AG10803 (cell line): ENCODE measurements at regions not wholly inside any gene's neighbourhood (a gene's known extent, or its start where the extent isn't known, plus 50 kb on each side); places are given as distances from the start of the nearest gene placed in this dataset.

Experiments used
- DNase-seq: peaks from one replicate; pipeline ENCODE4 v3.0.0; 2010; ENCODE audit warnings: low read depth
- H3K4me3 ChIP-seq: 2 replicates; pipeline ENCODE4 v1.5.1; 2011; ENCODE audit warnings: mild to moderate bottlenecking, low read length, control low read depth
- TF ChIP-seq, protein P1 (sequence below): conservative IDR thresholded peaks from 2 replicates; pipeline ENCODE4 v1.5.1; 2011; ENCODE audit warnings: mild to moderate bottlenecking, low read length, control low read depth, inconsistent platforms

DNA sequence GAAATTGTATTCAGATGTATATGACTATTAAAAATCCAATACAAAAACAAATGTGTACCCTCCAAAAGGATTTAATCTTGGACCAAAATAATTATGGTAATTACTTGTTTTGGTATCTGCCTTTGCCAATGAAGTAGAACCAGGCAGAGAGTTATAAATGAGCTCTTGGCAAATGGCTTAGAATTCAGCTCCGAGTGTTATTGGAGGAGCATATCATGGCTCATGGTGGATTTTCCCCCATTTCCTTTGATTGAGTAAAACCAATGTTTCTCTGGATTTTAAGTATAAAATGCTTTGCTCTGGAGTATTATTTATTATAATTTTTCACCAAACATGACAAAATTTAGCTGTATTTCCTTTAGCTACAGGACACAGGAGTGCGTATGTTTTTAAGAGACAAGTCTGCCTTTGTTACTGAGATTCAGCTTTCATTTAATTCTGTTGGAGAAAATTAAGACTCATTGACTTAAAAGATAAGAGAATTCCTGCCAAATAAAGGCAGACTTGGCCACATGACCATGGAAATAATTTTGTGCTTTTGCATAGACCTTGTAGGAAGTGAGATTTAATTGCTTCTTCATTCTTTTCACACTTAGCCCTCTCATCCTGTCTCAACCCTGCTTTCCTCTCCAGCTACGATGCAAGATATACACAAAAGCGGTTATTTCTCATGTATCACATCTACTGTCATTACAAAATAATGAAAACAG is 281.0 kb upstream of the SOX11 start:
- TF ChIP-seq, protein P1, sequence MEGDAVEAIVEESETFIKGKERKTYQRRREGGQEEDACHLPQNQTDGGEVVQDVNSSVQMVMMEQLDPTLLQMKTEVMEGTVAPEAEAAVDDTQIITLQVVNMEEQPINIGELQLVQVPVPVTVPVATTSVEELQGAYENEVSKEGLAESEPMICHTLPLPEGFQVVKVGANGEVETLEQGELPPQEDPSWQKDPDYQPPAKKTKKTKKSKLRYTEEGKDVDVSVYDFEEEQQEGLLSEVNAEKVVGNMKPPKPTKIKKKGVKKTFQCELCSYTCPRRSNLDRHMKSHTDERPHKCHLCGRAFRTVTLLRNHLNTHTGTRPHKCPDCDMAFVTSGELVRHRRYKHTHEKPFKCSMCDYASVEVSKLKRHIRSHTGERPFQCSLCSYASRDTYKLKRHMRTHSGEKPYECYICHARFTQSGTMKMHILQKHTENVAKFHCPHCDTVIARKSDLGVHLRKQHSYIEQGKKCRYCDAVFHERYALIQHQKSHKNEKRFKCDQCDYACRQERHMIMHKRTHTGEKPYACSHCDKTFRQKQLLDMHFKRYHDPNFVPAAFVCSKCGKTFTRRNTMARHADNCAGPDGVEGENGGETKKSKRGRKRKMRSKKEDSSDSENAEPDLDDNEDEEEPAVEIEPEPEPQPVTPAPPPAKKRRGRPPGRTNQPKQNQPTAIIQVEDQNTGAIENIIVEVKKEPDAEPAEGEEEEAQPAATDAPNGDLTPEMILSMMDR: no peak
- no peak for DNase-seq
- no peak overlapping the region for H3K4me3 ChIP-seq

DNA sequence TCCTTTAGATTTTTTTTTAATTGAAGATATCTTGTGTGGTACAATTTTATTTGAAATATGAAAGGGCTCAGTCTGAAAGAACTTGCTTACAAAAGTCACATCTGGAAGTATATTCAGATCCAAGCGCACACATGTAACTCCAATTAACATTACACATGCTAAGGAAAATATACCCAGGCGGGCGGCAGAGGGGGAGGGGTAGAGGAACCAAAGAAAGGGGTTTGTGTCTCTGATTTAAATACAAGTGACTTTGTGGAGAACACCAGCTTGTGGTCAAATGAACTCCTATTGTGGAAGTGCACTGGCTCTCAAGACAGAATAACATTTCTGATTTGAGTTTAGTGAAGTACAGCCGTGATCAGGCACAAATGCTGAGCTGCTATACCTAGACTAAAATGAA is 280.2 kb upstream of the SOX11 start:
- TF ChIP-seq, protein P1: no peak
- DNase-seq: no peak
- no peak overlapping the region for H3K4me3 ChIP-seq

DNA sequence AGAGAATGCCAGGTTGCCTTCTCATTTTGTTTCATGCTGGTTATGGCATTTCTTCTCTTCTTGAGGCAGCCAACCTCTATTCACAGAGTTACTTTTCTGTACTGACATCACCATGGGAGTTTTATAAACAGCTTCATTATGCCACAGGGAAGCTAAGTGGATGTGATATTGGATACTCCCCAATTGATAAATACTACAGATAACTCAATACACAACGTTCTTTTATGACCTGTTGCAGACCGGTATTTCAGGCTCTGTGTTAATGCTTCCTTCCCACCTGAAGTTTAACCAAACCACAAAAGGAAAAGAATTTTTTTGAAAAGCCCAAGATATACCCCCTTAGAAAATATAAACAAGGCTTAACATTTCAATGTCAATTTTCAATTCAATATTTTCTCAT is 258.3 kb upstream of the SOX11 start:
- DNase-seq: no peak
- TF ChIP-seq, protein P1: no peak
- no peak overlapping the region for H3K4me3 ChIP-seq

DNA sequence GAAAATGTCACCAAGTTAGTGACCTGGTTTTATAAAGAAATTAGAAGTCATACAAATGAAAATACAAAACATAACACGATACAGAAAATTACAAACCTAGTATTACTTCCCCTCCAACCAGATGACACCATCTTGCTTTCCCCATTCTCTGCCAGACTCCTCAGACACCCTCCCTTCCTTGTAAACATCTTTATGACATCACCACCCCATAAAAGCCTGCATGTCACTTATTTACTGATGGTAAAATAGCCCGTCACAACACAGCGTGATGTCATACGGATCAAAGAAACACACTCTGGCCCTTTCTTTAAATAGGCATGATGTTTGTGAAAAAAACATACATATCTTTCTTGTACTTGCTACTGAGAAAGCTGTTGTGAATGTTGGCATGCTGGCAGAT is 254.8 kb upstream of the SOX11 start:
- TF ChIP-seq, protein P1: no peak
- no peak overlapping the region for H3K4me3 ChIP-seq
- no peak for DNase-seq

DNA sequence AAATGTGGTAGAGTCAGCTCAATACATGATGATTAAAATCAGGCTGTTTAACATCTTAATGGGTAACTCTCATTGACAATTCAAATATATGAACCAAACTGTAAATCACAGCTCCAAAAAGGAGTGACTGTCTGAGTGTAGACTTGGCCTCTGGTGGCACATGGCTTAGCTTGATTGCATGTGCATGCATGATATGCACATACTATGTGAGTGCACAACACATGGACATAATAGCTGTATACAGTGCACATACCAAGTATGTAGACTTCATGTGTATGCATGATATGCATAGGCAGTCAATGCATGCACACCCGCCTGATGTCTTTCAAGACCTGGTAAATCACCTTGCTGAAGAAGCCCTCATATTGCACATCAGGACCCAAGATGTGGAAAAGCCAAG is 252.0 kb upstream of the SOX11 start:
- TF ChIP-seq, protein P1: no peak
- no peak overlapping the region for H3K4me3 ChIP-seq
- no peak for DNase-seq

DNA sequence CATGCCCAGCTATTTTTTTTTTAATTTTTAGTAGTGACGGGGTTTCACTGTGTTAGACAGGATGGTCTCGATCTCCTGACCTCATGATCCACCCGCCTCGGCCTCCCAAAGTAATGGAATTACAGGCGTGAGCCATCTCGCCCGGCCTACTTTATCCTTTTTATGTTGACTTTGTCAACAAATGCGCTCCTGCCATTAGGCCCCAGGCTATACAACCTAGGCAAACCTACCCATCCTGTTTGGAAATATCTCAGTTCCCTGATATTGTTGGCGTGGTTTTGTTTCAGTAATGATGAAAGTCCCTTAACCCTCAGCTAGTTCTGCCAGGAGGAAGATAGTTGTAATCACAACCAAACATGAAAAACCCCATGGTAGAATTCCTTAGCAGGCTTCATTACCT is 249.4 kb upstream of the SOX11 start:
- DNase-seq: no peak
- TF ChIP-seq, protein P1: no peak
- H3K4me3 ChIP-seq: no peak overlapping the region

DNA sequence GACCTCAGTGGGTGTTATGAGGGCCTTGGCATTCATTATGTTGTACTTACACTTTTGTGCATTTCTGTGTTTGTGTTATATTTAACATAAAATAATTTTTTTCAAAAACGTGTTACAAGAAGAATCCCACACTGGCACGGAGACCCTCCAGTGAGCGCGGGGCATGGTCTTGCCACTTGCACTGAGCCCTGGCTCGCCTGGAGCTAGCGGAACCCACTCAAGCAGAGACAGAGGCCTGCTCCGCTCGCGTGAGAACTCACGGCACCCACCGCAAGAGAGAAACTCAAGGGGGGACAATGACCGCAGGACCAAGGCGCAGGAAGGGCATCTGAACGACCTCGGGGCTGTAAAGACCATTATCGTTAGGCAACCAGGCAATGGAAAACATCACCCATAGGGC is 248.0 kb upstream of the SOX11 start:
- TF ChIP-seq, protein P1: no peak
- DNase-seq: no peak
- H3K4me3 ChIP-seq: no peak overlapping the region
